Peyer's patch (tissue), 4 donors: ENCODE measurements at regions not wholly inside any gene's neighbourhood (a gene's known extent, or its start where the extent isn't known, plus 50 kb on each side); places are given as distances from the start of the nearest gene placed in this dataset.

ENCODE experiments used
- DNase-seq, 3 donors: peaks; one replicate each; pipeline ENCODE4 v3.0.0-alpha.2; 2017 to 2019
- H3K27ac ChIP-seq, 4 donors: fragments of 200-600 bp; sonication (generic); one replicate each; pipeline ENCODE4 v1.5.1; 2016 to 2019
- H3K27me3 ChIP-seq, 2 donors: fragments of 200-600 bp; sonication (generic); one replicate each; pipeline ENCODE4 v1.5.1; 2019
- H3K36me3 ChIP-seq, 3 donors: fragments of 200-600 bp; sonication (generic); one replicate each; pipeline ENCODE4 v1.5.1; 2016 to 2019
- H3K4me1 ChIP-seq, 4 donors: fragments of 200-600 bp; sonication (generic); one replicate each; pipeline ENCODE4 v1.5.1; 2016 to 2019
- H3K4me3 ChIP-seq, 4 donors: fragments of 200-600 bp; sonication (generic); 1 replicate in 3 of 4; 2 replicates in 1 of 4; pipeline ENCODE4 v1.5.1; 2016 to 2019; ENCODE audit warnings: mild to moderate bottlenecking in 1 of 4
- H3K9me3 ChIP-seq, 4 donors: fragments of 200-600 bp; sonication (generic); one replicate each; pipeline ENCODE4 v1.5.1; 2016 to 2019; ENCODE audit warnings: mild to moderate bottlenecking in 1 of 4
- POLR2A ChIP-seq, 2 donors: fragments of 450-650 bp; IDR thresholded peaks; one replicate each; pipeline ENCODE4 v1.5.1; 2017; ENCODE audit warnings: antibody characterized with exemption in 2 of 2, mild to moderate bottlenecking in 2 of 2, moderate library complexity in 2 of 2
- TF ChIP-seq, protein P1 (sequence below), 6 experiments: fragments of 450-650 bp in 4 of 6; fragments of 200-600 bp in 2 of 6; sonication (generic) in 1 of 6; IDR thresholded peaks; one replicate each; pipeline ENCODE4 v1.5.1; 2017 to 2019; ENCODE audit warnings: antibody characterized with exemption in 6 of 6, mild to moderate bottlenecking in 3 of 6, moderate library complexity in 1 of 6

DNA sequence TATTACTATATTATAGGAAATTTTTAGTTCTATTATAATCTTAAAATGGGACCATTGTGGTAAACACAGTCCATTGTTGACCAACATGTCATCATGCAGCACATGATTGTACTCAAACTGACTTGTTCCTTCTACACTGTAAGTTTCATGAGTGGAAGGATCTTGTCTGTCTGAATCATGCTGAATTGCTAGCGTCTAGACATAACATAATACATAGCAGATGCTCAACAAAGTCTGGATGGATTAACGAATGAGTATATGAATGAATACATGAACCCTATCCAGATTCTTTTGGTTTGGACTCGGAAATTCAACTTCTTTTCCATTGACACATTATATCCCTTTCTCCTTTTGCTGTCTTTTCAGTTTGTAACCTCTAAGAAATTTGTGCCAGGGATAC is 429.2 kb upstream of the SGCD start:
- no peak overlapping the region for H3K27ac ChIP-seq
- H3K4me1 ChIP-seq: no peaks in the 10 kb centered on the region
- H3K9me3 ChIP-seq: no peaks in the 10 kb centered on the region
- TF ChIP-seq POLR2A (IDR thresholded peaks at IDR 0.05): no peak
- TF ChIP-seq, protein P1, sequence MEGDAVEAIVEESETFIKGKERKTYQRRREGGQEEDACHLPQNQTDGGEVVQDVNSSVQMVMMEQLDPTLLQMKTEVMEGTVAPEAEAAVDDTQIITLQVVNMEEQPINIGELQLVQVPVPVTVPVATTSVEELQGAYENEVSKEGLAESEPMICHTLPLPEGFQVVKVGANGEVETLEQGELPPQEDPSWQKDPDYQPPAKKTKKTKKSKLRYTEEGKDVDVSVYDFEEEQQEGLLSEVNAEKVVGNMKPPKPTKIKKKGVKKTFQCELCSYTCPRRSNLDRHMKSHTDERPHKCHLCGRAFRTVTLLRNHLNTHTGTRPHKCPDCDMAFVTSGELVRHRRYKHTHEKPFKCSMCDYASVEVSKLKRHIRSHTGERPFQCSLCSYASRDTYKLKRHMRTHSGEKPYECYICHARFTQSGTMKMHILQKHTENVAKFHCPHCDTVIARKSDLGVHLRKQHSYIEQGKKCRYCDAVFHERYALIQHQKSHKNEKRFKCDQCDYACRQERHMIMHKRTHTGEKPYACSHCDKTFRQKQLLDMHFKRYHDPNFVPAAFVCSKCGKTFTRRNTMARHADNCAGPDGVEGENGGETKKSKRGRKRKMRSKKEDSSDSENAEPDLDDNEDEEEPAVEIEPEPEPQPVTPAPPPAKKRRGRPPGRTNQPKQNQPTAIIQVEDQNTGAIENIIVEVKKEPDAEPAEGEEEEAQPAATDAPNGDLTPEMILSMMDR (IDR thresholded peaks at IDR 0.05): no peak
- H3K27me3 ChIP-seq: no peaks in the 10 kb centered on the region
- H3K36me3 ChIP-seq: no peaks in the 10 kb centered on the region
- no peak for DNase-seq
- no peak overlapping the region for H3K4me3 ChIP-seq

DNA sequence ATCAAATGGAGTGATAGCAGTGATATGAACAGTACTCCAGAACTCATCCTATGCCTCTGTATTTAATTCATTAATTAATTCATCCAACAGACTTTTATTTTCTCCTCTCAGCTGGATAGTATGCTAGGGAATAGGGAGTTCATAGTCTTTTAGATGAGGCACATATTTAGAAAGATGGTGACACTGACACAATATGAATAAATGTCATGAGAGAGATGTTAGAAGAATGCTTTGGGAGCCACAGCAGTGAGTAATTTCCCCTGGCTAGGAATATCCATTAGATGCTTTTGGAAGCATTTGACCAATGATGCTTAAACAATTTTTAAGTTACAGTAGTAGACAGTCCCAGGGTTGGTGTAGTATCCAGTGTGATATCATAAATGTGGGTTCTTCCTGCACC is 428.7 kb upstream of the SGCD start:
- H3K27me3 ChIP-seq: no peaks in the 10 kb centered on the region
- H3K4me3 ChIP-seq: no peak overlapping the region
- DNase-seq: no peak
- no peaks in the 10 kb centered on the region for H3K4me1 ChIP-seq
- no peaks in the 10 kb centered on the region for H3K9me3 ChIP-seq
- TF ChIP-seq, protein P1 (IDR thresholded peaks at IDR 0.05): no peak
- TF ChIP-seq POLR2A (IDR thresholded peaks at IDR 0.05): no peak
- H3K27ac ChIP-seq: no peak overlapping the region
- no peaks in the 10 kb centered on the region for H3K36me3 ChIP-seq

DNA sequence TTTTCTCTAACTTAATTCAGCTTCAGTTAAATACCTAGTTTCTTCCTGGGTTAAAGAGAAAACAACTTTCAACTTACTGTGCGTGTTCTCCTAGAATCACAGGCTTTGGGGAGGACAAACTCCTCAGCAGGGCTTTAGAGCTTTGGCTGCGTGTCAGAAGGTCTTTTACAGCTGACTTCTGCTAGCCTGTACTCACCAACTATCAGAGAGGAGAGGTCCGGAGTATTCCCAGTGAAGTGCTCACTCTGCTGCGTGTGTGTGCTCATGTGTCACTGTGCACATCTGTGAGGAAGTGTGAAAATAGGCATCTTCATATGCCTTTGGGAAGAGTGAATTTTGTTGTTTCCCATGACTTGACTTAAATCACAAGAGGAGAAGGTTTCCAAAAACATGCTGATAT is 423.2 kb upstream of the SGCD start:
- Histone ChIP-seq H3K36me3 (no peaks in the 10 kb centered on the region), H3K27ac (no peak overlapping the region), H3K4me3 (no peak overlapping the region), H3K4me1 (no peaks in the 10 kb centered on the region), H3K9me3 (no peaks in the 10 kb centered on the region), H3K27me3 (no peaks in the 10 kb centered on the region)
- no peak for DNase-seq
- TF ChIP-seq POLR2A (IDR thresholded peaks at IDR 0.05): no peak
- TF ChIP-seq, protein P1 (IDR thresholded peaks at IDR 0.05): no peak

- Histone ChIP-seq H3K27me3 (no peaks in the 10 kb centered on the region), H3K27ac (no peak overlapping the region), H3K36me3 (no peaks in the 10 kb centered on the region), H3K9me3 (no peaks in the 10 kb centered on the region), H3K4me3 (no peak overlapping the region), H3K4me1 (no peaks in the 10 kb centered on the region)
- DNase-seq: no peak
- TF ChIP-seq POLR2A (IDR thresholded peaks at IDR 0.05): no peak
- TF ChIP-seq, protein P1 (IDR thresholded peaks at IDR 0.05): no peak
These were observed 421.6 kb upstream of the SGCD start for GRCh38 chr5:155905364-155905763.

GRCh38 chr5:155906046-155906445 is 420.9 kb upstream of the SGCD start:
- DNase-seq: no peak
- no peak for TF ChIP-seq POLR2A (IDR thresholded peaks at IDR 0.05)
- TF ChIP-seq, protein P1 (IDR thresholded peaks at IDR 0.05): peak in 2 of 6 experiments; percentile 7
- no peaks in the 10 kb centered on the region for H3K27me3 ChIP-seq
- no peak overlapping the region for H3K4me3 ChIP-seq
- H3K27ac ChIP-seq: no peak overlapping the region
- H3K36me3 ChIP-seq: no peaks in the 10 kb centered on the region
- no peaks in the 10 kb centered on the region for H3K4me1 ChIP-seq
- no peaks in the 10 kb centered on the region for H3K9me3 ChIP-seq

DNA sequence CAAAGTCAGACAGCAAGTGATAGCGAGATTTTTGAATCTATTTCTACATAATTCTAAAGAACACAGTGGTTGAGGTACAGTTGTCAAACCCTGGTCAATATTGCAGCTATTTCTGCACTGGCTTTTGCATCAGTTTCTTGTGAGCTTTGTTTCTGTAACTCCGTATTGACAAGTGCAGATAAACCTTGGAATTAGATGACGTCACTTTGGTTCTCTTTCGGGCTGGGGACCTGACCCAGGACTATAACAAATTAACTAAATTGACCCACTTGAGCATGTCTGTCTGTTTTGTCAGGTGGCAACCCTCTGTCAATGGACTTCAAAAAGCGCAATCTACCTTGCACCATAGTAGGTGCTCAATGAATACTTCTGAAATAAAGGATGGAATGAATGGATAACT is 418.4 kb upstream of the SGCD start:
- Histone ChIP-seq H3K4me1 (no peaks in the 10 kb centered on the region), H3K27me3 (no peaks in the 10 kb centered on the region), H3K9me3 (no peaks in the 10 kb centered on the region), H3K4me3 (no peak overlapping the region), H3K36me3 (no peaks in the 10 kb centered on the region), H3K27ac (no peak overlapping the region)
- DNase-seq: no peak
- TF ChIP-seq, protein P1 (IDR thresholded peaks at IDR 0.05): no peak
- TF ChIP-seq POLR2A (IDR thresholded peaks at IDR 0.05): no peak
